Psoas muscle (tissue), 7 donors: ENCODE measurements at regions not wholly inside any gene's neighbourhood (a gene's known extent, or its start where the extent isn't known, plus 50 kb on each side); places are given as distances from the start of the nearest gene placed in this dataset.

Experiments used
- ATAC-seq, 4 donors: fragments of 200-7000 bp; cut with Tn5 transposase; one replicate each; pipeline ENCODE4 v1.9.1; 2020; ENCODE audit warnings: moderate library complexity in 3 of 4, mild to moderate bottlenecking in 2 of 4
- DNase-seq, 2 donors: peaks; one replicate each; pipeline ENCODE4 v3.0.0-alpha.2; 2020
- H3K27ac ChIP-seq: fragments of 200-600 bp; one replicate; pipeline ENCODE4 v1.8.0; 2022
- H3K27me3 ChIP-seq, 3 donors: fragments of 200-600 bp in 1 of 3; one replicate each; pipeline versions ENCODE4 v1.6.1 to v1.8.0; 2013 to 2022; ENCODE audit warnings: low read length in 2 of 3, mild to moderate bottlenecking in 2 of 3, moderate library complexity in 1 of 3; ENCODE audit not compliant: insufficient read depth in 3 of 3
- H3K36me3 ChIP-seq, 2 donors: fragments of 200-600 bp in 1 of 2; one replicate each; pipeline versions ENCODE4 v1.6.1 to v1.8.0; 2013 to 2022; ENCODE audit warnings: low read depth in 1 of 2, mild to moderate bottlenecking in 1 of 2, moderate library complexity in 1 of 2; ENCODE audit not compliant: insufficient read depth in 1 of 2
- H3K4me1 ChIP-seq: fragments of 200-600 bp; one replicate; pipeline ENCODE4 v1.8.0; 2022
- H3K4me3 ChIP-seq: fragments of 200-600 bp; one replicate; pipeline ENCODE4 v1.8.0; 2022; ENCODE audit warnings: mild to moderate bottlenecking
- H3K9me3 ChIP-seq: fragments of 200-600 bp; one replicate; pipeline ENCODE4 v1.8.0; 2022
- WGBS, 3 donors: extraction: QIAGEN DNeasy Blood & Tissue Kit; methylation state at CpG; one replicate each; pipeline versions ENCODE4 v1.1.6 to v1.1.7; 2013; 5-methylcytosine and 5-hydroxymethylcytosine counted together
- intact Hi-C, 2 donors: fragments of 100-400 bp; cut with DNase I; formaldehyde crosslinking; loops; one replicate each; pipeline versions ENCODE4 v1.11.0 to v1.14.2; 2022
- TF ChIP-seq, protein P1 (sequence below): fragments of 200-600 bp; IDR thresholded peaks from one replicate; pipeline ENCODE4 v1.8.0; 2022; ENCODE audit warnings: antibody characterized with exemption
- donor health status: healthy with polysubstance abuse.
- donor health status: DM: no; HTN: no; CAD: no; lungs with moderate emphysema.
- donor health status: Bipolar disorder and iron deficiency.
- donor health status: healthy.
- donor health status: DM: yes; HTN: yes; CAD: no.
- donor health status: DM: no; HTN: no; CAD: no.
- donor health status: DM: yes; HTN: yes; CAD: no.

DNA sequence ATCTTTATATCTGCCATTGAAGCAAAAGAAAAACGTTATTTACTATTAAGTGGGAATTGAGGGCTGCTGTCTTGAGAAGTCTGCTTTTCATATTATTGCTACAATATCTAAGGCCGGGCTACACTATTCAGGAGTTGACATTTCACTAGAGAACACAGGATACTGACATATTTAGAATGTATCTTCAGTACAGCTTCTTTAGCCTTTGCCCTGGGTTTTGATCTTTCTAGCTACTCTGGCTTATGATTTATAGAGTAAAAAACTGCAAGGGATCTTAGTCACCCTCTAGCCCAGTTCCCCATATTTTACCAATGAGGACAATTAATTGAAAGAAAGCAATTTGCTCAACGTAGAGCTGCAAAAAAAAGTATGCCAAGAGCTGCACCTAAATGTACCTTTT, 307.4 kb upstream of the DPPA4 start:
- ATAC-seq: no peak
- Histone ChIP-seq H3K4me1 (no peaks in the 10 kb centered on the region), H3K27ac (no peak overlapping the region), H3K27me3 (no peaks in the 10 kb centered on the region), H3K4me3 (no peak overlapping the region), H3K9me3 (no peaks in the 10 kb centered on the region), H3K36me3 (no peaks in the 10 kb centered on the region)
- TF ChIP-seq, protein P1, sequence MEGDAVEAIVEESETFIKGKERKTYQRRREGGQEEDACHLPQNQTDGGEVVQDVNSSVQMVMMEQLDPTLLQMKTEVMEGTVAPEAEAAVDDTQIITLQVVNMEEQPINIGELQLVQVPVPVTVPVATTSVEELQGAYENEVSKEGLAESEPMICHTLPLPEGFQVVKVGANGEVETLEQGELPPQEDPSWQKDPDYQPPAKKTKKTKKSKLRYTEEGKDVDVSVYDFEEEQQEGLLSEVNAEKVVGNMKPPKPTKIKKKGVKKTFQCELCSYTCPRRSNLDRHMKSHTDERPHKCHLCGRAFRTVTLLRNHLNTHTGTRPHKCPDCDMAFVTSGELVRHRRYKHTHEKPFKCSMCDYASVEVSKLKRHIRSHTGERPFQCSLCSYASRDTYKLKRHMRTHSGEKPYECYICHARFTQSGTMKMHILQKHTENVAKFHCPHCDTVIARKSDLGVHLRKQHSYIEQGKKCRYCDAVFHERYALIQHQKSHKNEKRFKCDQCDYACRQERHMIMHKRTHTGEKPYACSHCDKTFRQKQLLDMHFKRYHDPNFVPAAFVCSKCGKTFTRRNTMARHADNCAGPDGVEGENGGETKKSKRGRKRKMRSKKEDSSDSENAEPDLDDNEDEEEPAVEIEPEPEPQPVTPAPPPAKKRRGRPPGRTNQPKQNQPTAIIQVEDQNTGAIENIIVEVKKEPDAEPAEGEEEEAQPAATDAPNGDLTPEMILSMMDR: no peak
- WGBS, 3 donors: 36 to 49% (median 43%) methylated on average over 3 of the region's 3 CpGs
- intact Hi-C loops: no loop called here
- no peak for DNase-seq

DNA sequence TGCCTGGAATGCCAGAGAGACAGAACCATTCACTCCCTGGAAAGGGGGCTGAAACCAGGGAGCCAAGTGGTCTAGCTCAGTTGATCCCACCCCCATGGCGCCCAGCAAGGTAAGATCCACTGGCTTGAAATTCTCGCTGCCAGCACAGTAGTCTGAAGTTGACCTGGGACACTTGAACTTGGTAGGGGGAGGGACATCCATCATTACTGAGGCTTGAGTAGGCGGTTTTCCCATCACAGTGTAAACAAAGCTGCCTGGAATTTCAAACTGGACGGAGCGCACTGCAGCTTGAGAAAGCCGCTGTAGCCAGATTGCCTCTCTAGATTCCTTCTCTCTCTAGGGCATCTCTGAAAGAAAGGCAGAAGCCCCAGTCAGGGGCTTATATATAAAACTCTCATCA, 310.7 kb upstream of the DPPA4 start:
- ATAC-seq (no peak), DNase-seq (no peak)
- H3K27ac ChIP-seq: no peak overlapping the region
- TF ChIP-seq, protein P1: no peak
- intact Hi-C loops: no loop called here
- no peak overlapping the region for H3K4me3 ChIP-seq
- no peaks in the 10 kb centered on the region for H3K4me1 ChIP-seq
- WGBS, 3 donors: 68 to 75% (median 74%) methylated on average over 6 of the region's 6 CpGs
- no peaks in the 10 kb centered on the region for H3K36me3 ChIP-seq
- no peaks in the 10 kb centered on the region for H3K27me3 ChIP-seq
- H3K9me3 ChIP-seq: peaks cover 4% of the 10 kb centered on the region

DNA sequence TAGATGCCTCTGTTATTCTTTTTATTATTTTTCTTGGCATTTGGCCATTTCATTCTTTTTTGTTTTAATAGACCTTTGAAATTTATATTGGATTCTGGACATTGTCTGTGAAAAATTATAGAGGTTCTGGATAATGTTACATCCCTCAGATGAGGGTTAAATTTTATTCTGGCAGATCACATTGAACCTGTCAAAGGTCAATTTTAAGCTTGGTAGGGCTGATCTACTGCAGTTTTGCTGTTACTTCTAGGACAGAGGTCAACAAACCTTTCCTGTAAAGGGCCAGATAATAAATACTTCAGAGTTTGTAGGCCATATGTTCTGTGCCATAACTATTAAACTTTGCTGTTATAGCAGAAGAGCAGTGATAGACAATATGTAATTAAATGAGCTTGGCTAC, 318.9 kb upstream of the DPPA4 start:
- TF ChIP-seq, protein P1: no peak
- ATAC-seq: no peak
- intact Hi-C loops: no loop called here
- Histone ChIP-seq H3K9me3 (no peaks in the 10 kb centered on the region), H3K36me3 (no peaks in the 10 kb centered on the region), H3K27me3 (no peaks in the 10 kb centered on the region), H3K4me1 (no peaks in the 10 kb centered on the region), H3K27ac (no peak overlapping the region), H3K4me3 (no peak overlapping the region)
- DNase-seq: no peak

DNA sequence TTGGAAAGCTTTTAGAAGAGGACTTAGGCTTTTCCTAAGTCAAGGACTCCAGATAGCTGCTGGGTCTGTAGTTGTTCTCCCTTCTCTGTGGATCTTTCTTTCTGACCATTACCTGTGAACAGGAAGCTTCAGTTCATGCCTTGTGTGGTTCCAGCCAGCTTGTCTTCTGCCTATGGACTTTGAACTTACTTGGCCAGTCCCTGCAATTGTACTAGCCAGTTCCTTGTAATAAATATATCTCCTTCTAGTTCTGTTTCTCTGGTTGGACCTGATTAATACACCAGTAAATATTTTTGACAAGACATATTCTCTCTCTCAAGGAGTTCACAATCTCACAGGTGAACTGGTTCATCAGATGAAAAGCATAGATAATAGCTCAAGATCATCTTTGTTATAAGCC, 341.3 kb upstream of the DPPA4 start:
- no peak overlapping the region for H3K4me3 ChIP-seq
- intact Hi-C loops: no loop called here
- H3K27me3 ChIP-seq: no peaks in the 10 kb centered on the region
- TF ChIP-seq, protein P1: no peak
- DNase-seq (no peak), ATAC-seq (no peak)
- H3K9me3 ChIP-seq: no peaks in the 10 kb centered on the region
- no peak overlapping the region for H3K27ac ChIP-seq
- H3K4me1 ChIP-seq: no peaks in the 10 kb centered on the region
- H3K36me3 ChIP-seq: no peaks in the 10 kb centered on the region

DNA sequence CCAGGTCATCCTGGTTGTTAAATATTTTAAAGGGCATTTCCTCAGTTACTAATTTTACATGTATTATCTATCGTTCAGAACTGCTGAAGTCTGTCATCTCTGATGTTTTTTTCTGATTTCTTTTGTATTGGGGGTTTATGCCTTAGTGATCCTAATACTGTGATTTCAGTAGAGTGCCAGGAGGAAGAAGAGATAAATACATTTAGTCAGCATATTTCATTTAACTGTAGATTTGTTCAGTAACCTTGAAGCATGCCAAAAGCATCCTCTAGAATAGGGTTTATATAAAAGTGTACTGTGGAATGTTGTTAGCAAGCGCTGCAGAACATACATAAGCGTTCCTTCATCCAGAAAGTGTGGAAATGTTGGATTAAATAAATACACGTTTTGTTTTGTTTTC, 342.3 kb upstream of the DPPA4 start:
- intact Hi-C loops: no loop called here
- WGBS, 3 donors: 75 to 81% (median 76%) methylated on average over 4 of the region's 4 CpGs

More for the DNA sequence above, 342.3 kb upstream of the DPPA4 start:
- no peak for ATAC-seq
- TF ChIP-seq, protein P1: no peak
- DNase-seq: no peak
- H3K27ac ChIP-seq: no peak overlapping the region
- no peaks in the 10 kb centered on the region for H3K27me3 ChIP-seq
- H3K4me3 ChIP-seq: no peak overlapping the region
- H3K4me1 ChIP-seq: no peaks in the 10 kb centered on the region
- no peaks in the 10 kb centered on the region for H3K36me3 ChIP-seq
- no peaks in the 10 kb centered on the region for H3K9me3 ChIP-seq
